HEK293 (cell line): ENCODE measurements at regions not wholly inside any gene's neighbourhood (a gene's known extent, or its start where the extent isn't known, plus 50 kb on each side); places are given as distances from the start of the nearest gene placed in this dataset.

Experiments used
- BCL11B ChIP-seq: fragments of 450-650 bp; formaldehyde crosslinking; IDR thresholded peaks from 2 replicates; pipeline ENCODE4 v1.5.1; 2016; ENCODE audit warnings: low read depth, missing biosample characterization, missing genetic modification characterization
- CTCF ChIP-seq: fragments of 450-650 bp; formaldehyde crosslinking; IDR thresholded peaks from 2 replicates; pipeline ENCODE4 v1.5.1; 2016; ENCODE audit warnings: missing biosample characterization, missing genetic modification characterization
- HOXC10 ChIP-seq: sonication (generic); formaldehyde crosslinking; IDR thresholded peaks from 2 replicates; pipeline ENCODE4 v1.8.1; 2023; ENCODE audit warnings: mild to moderate bottlenecking, missing genetic modification reagents
- OSR2 ChIP-seq: fragments of 450-650 bp; formaldehyde crosslinking; IDR thresholded peaks from 2 replicates; pipeline ENCODE4 v1.5.1; 2016; ENCODE audit warnings: missing biosample characterization, missing genetic modification characterization
- SETDB1 ChIP-seq: IDR thresholded peaks from one replicate; pipeline ENCODE4 v1.6.1; 2017; ENCODE audit warnings: mild to moderate bottlenecking, low read length, moderate library complexity, mixed read lengths; ENCODE audit not compliant: insufficient read length
- ZBTB1 ChIP-seq: fragments of 450-650 bp; formaldehyde crosslinking; IDR thresholded peaks from 2 replicates; pipeline ENCODE4 v1.5.1; 2016; ENCODE audit warnings: missing biosample characterization, missing genetic modification characterization
- ZBTB11 ChIP-seq: fragments of 450-650 bp; formaldehyde crosslinking; conservative IDR thresholded peaks from 2 replicates; pipeline ENCODE4 v1.5.1; 2016; ENCODE audit warnings: low read depth, missing biosample characterization, missing genetic modification characterization
- ZEB2 ChIP-seq: fragments of 450-650 bp; formaldehyde crosslinking; IDR thresholded peaks from 2 replicates; pipeline ENCODE4 v1.5.1; 2016; ENCODE audit warnings: missing biosample characterization, missing genetic modification characterization
- ZNF473 ChIP-seq: fragments of 450-650 bp; formaldehyde crosslinking; IDR thresholded peaks from 2 replicates; pipeline ENCODE4 v1.5.1; 2017; ENCODE audit warnings: missing biosample characterization, missing genetic modification characterization
- ZNF701 ChIP-seq: fragments of 450-650 bp; formaldehyde crosslinking; IDR thresholded peaks from 2 replicates; pipeline ENCODE4 v1.5.1; 2016; ENCODE audit warnings: missing biosample characterization, missing genetic modification characterization
- ZXDB ChIP-seq: fragments of 450-650 bp; formaldehyde crosslinking; IDR thresholded peaks from 2 replicates; pipeline ENCODE4 v1.5.1; 2016; ENCODE audit warnings: missing biosample characterization, missing genetic modification characterization

GRCh38 chr9:86751956-86752355 is 195.3 kb downstream of the GAS1 start:
- TF ChIP-seq ZBTB1, result no peak
- TF ChIP-seq CTCF (tag by site-specific recombination), result no peak
- no peak for TF ChIP-seq ZEB2
- TF ChIP-seq ZNF701 (tag by site-specific recombination), result no peak
- TF ChIP-seq BCL11B (tag by site-specific recombination), result no peak
- no peak for TF ChIP-seq ZXDB (tag by site-specific recombination)
- no peak for TF ChIP-seq ZBTB11 (tag by site-specific recombination)
- TF ChIP-seq HOXC10 (CRISPR knock-in tag), result no peak
- no peak for TF ChIP-seq SETDB1
- TF ChIP-seq ZNF473 (tag by site-specific recombination), result no peak
- TF ChIP-seq OSR2 (tag by site-specific recombination), result no peak
